Sigmoid colon (tissue), 6 donors: ENCODE measurements at regions not wholly inside any gene's neighbourhood (a gene's known extent, or its start where the extent isn't known, plus 50 kb on each side); places are given as distances from the start of the nearest gene placed in this dataset.

Experiments
- DNase-seq: peaks from one replicate; pipeline ENCODE4 v3.0.0-alpha.2; 2019
- H3K27ac ChIP-seq, 4 donors: fragments of 200-600 bp; sonication (generic); one replicate each; pipeline ENCODE4 v1.5.1; 2016 to 2019; ENCODE audit warnings: mild to moderate bottlenecking in 1 of 4
- H3K27me3 ChIP-seq, 3 donors: fragments of 200-600 bp; sonication (generic); one replicate each; pipeline ENCODE4 v1.5.1; 2019; ENCODE audit warnings: mild to moderate bottlenecking in 1 of 3
- H3K36me3 ChIP-seq, 4 donors: fragments of 200-600 bp; sonication (generic); one replicate each; pipeline ENCODE4 v1.5.1; 2016 to 2019
- H3K4me1 ChIP-seq, 4 donors: fragments of 200-600 bp; sonication (generic); one replicate each; pipeline ENCODE4 v1.5.1; 2017 to 2019
- H3K4me3 ChIP-seq, 4 donors: fragments of 200-600 bp; sonication (generic); one replicate each; pipeline ENCODE4 v1.5.1; 2017 to 2019; ENCODE audit warnings: mild to moderate bottlenecking in 2 of 4, moderate library complexity in 1 of 4
- H3K9me3 ChIP-seq, 4 donors: fragments of 200-600 bp in 3 of 4; sonication (generic) in 3 of 4; one replicate each; pipeline versions ENCODE4 v1.5.1 to v1.6.1; 2013 to 2019
- CTCF ChIP-seq, 4 experiments: fragments of 450-650 bp in 3 of 4; fragments of 200-600 bp in 1 of 4; IDR thresholded peaks; one replicate each; pipeline ENCODE4 v1.5.1; 2016 to 2019; ENCODE audit warnings: antibody characterized with exemption in 4 of 4, mild to moderate bottlenecking in 3 of 4, moderate library complexity in 2 of 4
- EP300 ChIP-seq, 4 donors: sonication (generic); formaldehyde crosslinking; IDR thresholded peaks; one replicate each; pipeline ENCODE4 v1.6.1; 2017; ENCODE audit warnings: antibody characterized with exemption in 4 of 4
- POLR2A ChIP-seq, 2 donors: fragments of 450-650 bp; IDR thresholded peaks; one replicate each; pipeline ENCODE4 v1.6.1; 2016; ENCODE audit warnings: antibody characterized with exemption in 2 of 2, mild to moderate bottlenecking in 2 of 2, moderate library complexity in 2 of 2
- POLR2AphosphoS5 ChIP-seq, 4 donors: sonication (generic); formaldehyde crosslinking; IDR thresholded peaks; one replicate each; pipeline ENCODE4 v1.6.1; 2017; ENCODE audit warnings: antibody characterized with exemption in 4 of 4
- WGBS, 2 donors: extraction: QIAGEN DNeasy Blood & Tissue Kit; methylation state at CpG; one replicate each; pipeline ENCODE4 v1.1.7; 2013; 5-methylcytosine and 5-hydroxymethylcytosine counted together
- intact Hi-C: fragments of 100-400 bp; cut with DNase I; formaldehyde crosslinking; loops from one replicate; pipeline ENCODE4 v1.15.1; 2023
- donor health status: healthy with polysubstance abuse.
- donor health status: healthy.

GRCh38 chr16:5882087-5882640 is 784.6 kb upstream of the EEF2KMT start:
- Histone ChIP-seq H3K4me1 (no peaks in the 10 kb centered on the region), H3K27ac (no peak overlapping the region), H3K9me3 (no peaks in the 10 kb centered on the region), H3K27me3 (no peaks in the 10 kb centered on the region), H3K36me3 (no peaks in the 10 kb centered on the region), H3K4me3 (no peak overlapping the region)
- 85 to 89% methylated on average over 3 of the region's 3 CpGs for WGBS, 2 donors
- no peak for DNase-seq
- TF ChIP-seq POLR2A (IDR thresholded peaks at IDR 0.05) (no peak), EP300 (IDR thresholded peaks at IDR 0.05) (no peak), POLR2AphosphoS5 (IDR thresholded peaks at IDR 0.05) (no peak), CTCF (IDR thresholded peaks at IDR 0.05) (no peak)
- intact Hi-C loops = no loop called here

DNA sequence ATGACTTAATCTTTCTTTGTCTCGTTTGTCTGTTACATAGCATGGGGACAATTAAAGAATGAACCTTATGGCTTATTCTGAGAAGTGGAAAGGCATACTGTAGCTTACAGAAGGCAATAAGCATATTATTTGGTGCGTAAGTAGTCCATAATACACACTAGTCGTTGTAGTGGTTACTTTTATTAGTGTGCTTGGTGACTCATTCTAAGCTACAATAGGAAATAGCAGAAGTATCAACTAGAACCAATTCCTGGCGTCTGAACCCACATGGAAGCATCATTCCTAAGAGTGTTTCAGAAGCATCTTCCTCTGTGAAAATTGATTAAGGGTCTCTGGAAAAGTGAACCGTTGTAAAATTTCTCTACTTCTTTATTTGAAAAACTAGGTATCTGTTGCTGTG is 777.8 kb upstream of the EEF2KMT start:
- Histone ChIP-seq H3K36me3 (no peaks in the 10 kb centered on the region), H3K27ac (no peak overlapping the region), H3K4me1 (no peaks in the 10 kb centered on the region), H3K9me3 (no peaks in the 10 kb centered on the region), H3K27me3 (no peaks in the 10 kb centered on the region), H3K4me3 (no peak overlapping the region)
- DNase-seq = no peak
- TF ChIP-seq EP300 (IDR thresholded peaks at IDR 0.05) = no peak
- TF ChIP-seq POLR2AphosphoS5 (IDR thresholded peaks at IDR 0.05) = no peak
- intact Hi-C loops = no loop called here
- whole genome bisulfite sequencing, 2 donors = 81 to 82% methylated on average over 5 of the region's 5 CpGs

DNA sequence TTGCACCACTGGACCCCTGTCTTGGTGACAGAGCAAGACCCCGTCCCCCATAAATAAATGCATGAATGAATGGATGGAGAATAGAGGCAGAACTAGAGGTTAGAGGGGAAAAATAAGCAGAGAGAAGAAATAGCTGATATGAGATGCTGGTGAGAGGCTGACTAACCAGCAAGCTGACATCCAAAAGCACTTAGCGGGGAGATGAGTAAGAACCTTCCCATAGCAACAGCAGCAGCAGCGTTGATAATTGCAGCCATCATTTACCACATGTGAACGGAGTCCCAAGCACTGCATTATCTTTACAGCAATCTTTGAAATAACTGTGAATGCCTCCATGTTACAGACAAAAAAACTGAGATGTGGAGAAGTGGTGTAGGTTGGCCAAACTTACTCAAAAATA is 777.3 kb upstream of the EEF2KMT start:
- TF ChIP-seq POLR2A (IDR thresholded peaks at IDR 0.05) (no peak), EP300 (IDR thresholded peaks at IDR 0.05) (no peak), CTCF (IDR thresholded peaks at IDR 0.05) (no peak), POLR2AphosphoS5 (IDR thresholded peaks at IDR 0.05) (no peak)
- no peaks in the 10 kb centered on the region for H3K27me3 ChIP-seq
- no peak overlapping the region for H3K4me3 ChIP-seq
- H3K9me3 ChIP-seq = no peaks in the 10 kb centered on the region
- no peak for DNase-seq
- no peak overlapping the region for H3K27ac ChIP-seq
- intact Hi-C loops = no loop called here
- H3K4me1 ChIP-seq = no peaks in the 10 kb centered on the region
- no peaks in the 10 kb centered on the region for H3K36me3 ChIP-seq
- 92% methylated on average over 4 of the region's 4 CpGs for WGBS, 2 donors

- DNase-seq = no peak
- H3K4me3 ChIP-seq = no peak overlapping the region
- H3K4me1 ChIP-seq = no peaks in the 10 kb centered on the region
- intact Hi-C loops = no loop called here
- TF ChIP-seq EP300 (IDR thresholded peaks at IDR 0.05) = no peak
- no peak for TF ChIP-seq POLR2AphosphoS5 (IDR thresholded peaks at IDR 0.05)
- no peak for TF ChIP-seq POLR2A (IDR thresholded peaks at IDR 0.05)
- TF ChIP-seq CTCF (IDR thresholded peaks at IDR 0.05) = no peak
- H3K9me3 ChIP-seq = no peaks in the 10 kb centered on the region
- H3K36me3 ChIP-seq = no peaks in the 10 kb centered on the region
- no peaks in the 10 kb centered on the region for H3K27me3 ChIP-seq
- 68 to 73% methylated on average over 4 of the region's 4 CpGs for WGBS, 2 donors
- no peak overlapping the region for H3K27ac ChIP-seq
Observed at GRCh38 chr16:5873221-5873620, 775.6 kb upstream of the EEF2KMT start.

- DNase-seq = no peak
- TF ChIP-seq POLR2AphosphoS5 (IDR thresholded peaks at IDR 0.05) = no peak
- TF ChIP-seq EP300 (IDR thresholded peaks at IDR 0.05) = no peak
- TF ChIP-seq POLR2A (IDR thresholded peaks at IDR 0.05) = no peak
- TF ChIP-seq CTCF (IDR thresholded peaks at IDR 0.05) = no peak
- no peaks in the 10 kb centered on the region for H3K4me1 ChIP-seq
- no peaks in the 10 kb centered on the region for H3K36me3 ChIP-seq
- H3K27me3 ChIP-seq = no peaks in the 10 kb centered on the region
- H3K9me3 ChIP-seq = no peaks in the 10 kb centered on the region
- intact Hi-C loops = no loop called here
- no peak overlapping the region for H3K27ac ChIP-seq
- WGBS, 2 donors = 34 to 65% methylated on average over 11 of the region's 11 CpGs
- H3K4me3 ChIP-seq = no peak overlapping the region
Observed at GRCh38 chr16:5870886-5871691, 773.5 kb upstream of the EEF2KMT start.
